ENCODE measurements at regions not wholly inside any gene's neighbourhood (a gene's known extent, or its start where the extent isn't known, plus 50 kb on each side); places are given as distances from the start of the nearest gene placed in this dataset.
"Not testable (repeated sequence)": the region's sequence is repeated elsewhere in the genome, so short reads cannot be mapped to it uniquely, and the experiment has no call there.

- Histone ChIP-seq H3K9ac (ENCODE audit: low read depth in 1 of 2, low read length in 2 of 2) (no peak overlapping the region), H3K9me3 (ENCODE audit: control insufficient read depth in 2 of 2, low read length in 2 of 2) (no peaks in the 10 kb centered on the region), H3K36me3 (ENCODE audit: control insufficient read depth in 2 of 2, insufficient read depth in 2 of 2, low read length in 2 of 2) (no peaks in the 10 kb centered on the region)
These were observed 434.0 kb upstream of the NR5A2 start for GRCh38 chr1:199593475-199593874.

GRCh38 chr1:199596448-199596847, 431.1 kb upstream of the NR5A2 start:
- not testable (repeated sequence) for H3K27me3 ChIP-seq (ENCODE audit: control insufficient read depth in 2 of 2, insufficient read depth in 2 of 2, low read length in 2 of 2); H3K9me3 ChIP-seq (ENCODE audit: control insufficient read depth in 2 of 2, low read length in 2 of 2); H3K4me3 ChIP-seq (ENCODE audit: low read length in 2 of 2); H3K9ac ChIP-seq (ENCODE audit: low read depth in 1 of 2, low read length in 2 of 2); H3K36me3 ChIP-seq (ENCODE audit: control insufficient read depth in 2 of 2, insufficient read depth in 2 of 2, low read length in 2 of 2); H3K4me1 ChIP-seq (ENCODE audit: control insufficient read depth in 2 of 2, insufficient read depth in 2 of 2, low read length in 2 of 2); H3K27ac ChIP-seq (ENCODE audit: low read depth in 2 of 2, low read length in 2 of 2)

More at GRCh38 chr1:199593475-199593874, 434.0 kb upstream of the NR5A2 start:
- H3K4me1 ChIP-seq (ENCODE audit: control insufficient read depth in 2 of 2, insufficient read depth in 2 of 2, low read length in 2 of 2), result no peaks in the 10 kb centered on the region
- no peaks in the 10 kb centered on the region for H3K27me3 ChIP-seq (ENCODE audit: control insufficient read depth in 2 of 2, insufficient read depth in 2 of 2, low read length in 2 of 2)
- H3K4me3 ChIP-seq (ENCODE audit: low read length in 2 of 2), result no peak overlapping the region
- no peak overlapping the region for H3K27ac ChIP-seq (ENCODE audit: low read depth in 2 of 2, low read length in 2 of 2)

GRCh38 chr1:199597152-199597551, 430.4 kb upstream of the NR5A2 start:
- H3K27me3 ChIP-seq (ENCODE audit: control insufficient read depth in 2 of 2, insufficient read depth in 2 of 2, low read length in 2 of 2), result no peaks in the 10 kb centered on the region
- no peaks in the 10 kb centered on the region for H3K9me3 ChIP-seq (ENCODE audit: control insufficient read depth in 2 of 2, low read length in 2 of 2)
- no peaks in the 10 kb centered on the region for H3K4me1 ChIP-seq (ENCODE audit: control insufficient read depth in 2 of 2, insufficient read depth in 2 of 2, low read length in 2 of 2)
- H3K4me3 ChIP-seq (ENCODE audit: low read length in 2 of 2), result no peak overlapping the region
- no peaks in the 10 kb centered on the region for H3K36me3 ChIP-seq (ENCODE audit: control insufficient read depth in 2 of 2, insufficient read depth in 2 of 2, low read length in 2 of 2)
- no peak overlapping the region for H3K27ac ChIP-seq (ENCODE audit: low read depth in 2 of 2, low read length in 2 of 2)
- H3K9ac ChIP-seq (ENCODE audit: low read depth in 1 of 2, low read length in 2 of 2), result no peak overlapping the region

- H3K9ac ChIP-seq (ENCODE audit: low read depth in 1 of 2, low read length in 2 of 2), result no peak overlapping the region
- H3K27ac ChIP-seq (ENCODE audit: low read depth in 2 of 2, low read length in 2 of 2), result no peak overlapping the region
- no peaks in the 10 kb centered on the region for H3K27me3 ChIP-seq (ENCODE audit: control insufficient read depth in 2 of 2, insufficient read depth in 2 of 2, low read length in 2 of 2)
- H3K9me3 ChIP-seq (ENCODE audit: control insufficient read depth in 2 of 2, low read length in 2 of 2), result no peaks in the 10 kb centered on the region
- no peaks in the 10 kb centered on the region for H3K4me1 ChIP-seq (ENCODE audit: control insufficient read depth in 2 of 2, insufficient read depth in 2 of 2, low read length in 2 of 2)
- H3K4me3 ChIP-seq (ENCODE audit: low read length in 2 of 2), result no peak overlapping the region
- H3K36me3 ChIP-seq (ENCODE audit: control insufficient read depth in 2 of 2, insufficient read depth in 2 of 2, low read length in 2 of 2), result no peaks in the 10 kb centered on the region
These were observed 419.1 kb upstream of the NR5A2 start for GRCh38 chr1:199608414-199608813.

GRCh38 chr1:199612976-199613774, 414.3 kb upstream of the NR5A2 start:
- no peak overlapping the region for H3K9ac ChIP-seq (ENCODE audit: low read depth in 1 of 2, low read length in 2 of 2)
- no peak overlapping the region for H3K27ac ChIP-seq (ENCODE audit: low read depth in 2 of 2, low read length in 2 of 2)
- H3K36me3 ChIP-seq (ENCODE audit: control insufficient read depth in 2 of 2, insufficient read depth in 2 of 2, low read length in 2 of 2), result no peaks in the 10 kb centered on the region
- H3K9me3 ChIP-seq (ENCODE audit: control insufficient read depth in 2 of 2, low read length in 2 of 2), result no peaks in the 10 kb centered on the region
- no peaks in the 10 kb centered on the region for H3K27me3 ChIP-seq (ENCODE audit: control insufficient read depth in 2 of 2, insufficient read depth in 2 of 2, low read length in 2 of 2)
- H3K4me1 ChIP-seq (ENCODE audit: control insufficient read depth in 2 of 2, insufficient read depth in 2 of 2, low read length in 2 of 2), result no peaks in the 10 kb centered on the region
- no peak overlapping the region for H3K4me3 ChIP-seq (ENCODE audit: low read length in 2 of 2)

GRCh38 chr1:199616947-199617346, 410.6 kb upstream of the NR5A2 start:
- Histone ChIP-seq H3K4me3 (ENCODE audit: low read length in 2 of 2) (no peak overlapping the region), H3K27ac (ENCODE audit: low read depth in 2 of 2, low read length in 2 of 2) (no peak overlapping the region), H3K27me3 (ENCODE audit: control insufficient read depth in 2 of 2, insufficient read depth in 2 of 2, low read length in 2 of 2) (no peaks in the 10 kb centered on the region), H3K36me3 (ENCODE audit: control insufficient read depth in 2 of 2, insufficient read depth in 2 of 2, low read length in 2 of 2) (no peaks in the 10 kb centered on the region), H3K4me1 (ENCODE audit: control insufficient read depth in 2 of 2, insufficient read depth in 2 of 2, low read length in 2 of 2) (no peaks in the 10 kb centered on the region), H3K9me3 (ENCODE audit: control insufficient read depth in 2 of 2, low read length in 2 of 2) (no peaks in the 10 kb centered on the region), H3K9ac (ENCODE audit: low read depth in 1 of 2, low read length in 2 of 2) (no peak overlapping the region)

GRCh38 chr1:199619223-199619622, 408.3 kb upstream of the NR5A2 start:
- Histone ChIP-seq H3K27ac (ENCODE audit: low read depth in 2 of 2, low read length in 2 of 2) (no peak overlapping the region), H3K4me1 (ENCODE audit: control insufficient read depth in 2 of 2, insufficient read depth in 2 of 2, low read length in 2 of 2) (no peaks in the 10 kb centered on the region)

GRCh38 chr1:199626228-199626627, 401.3 kb upstream of the NR5A2 start:
- not testable (repeated sequence) for H3K9ac ChIP-seq (ENCODE audit: low read depth in 1 of 2, low read length in 2 of 2); H3K36me3 ChIP-seq (ENCODE audit: control insufficient read depth in 2 of 2, insufficient read depth in 2 of 2, low read length in 2 of 2); H3K4me3 ChIP-seq (ENCODE audit: low read length in 2 of 2)

More at GRCh38 chr1:199619223-199619622, 408.3 kb upstream of the NR5A2 start:
- Histone ChIP-seq H3K9me3 (ENCODE audit: control insufficient read depth in 2 of 2, low read length in 2 of 2) (no peaks in the 10 kb centered on the region), H3K9ac (ENCODE audit: low read depth in 1 of 2, low read length in 2 of 2) (no peak overlapping the region), H3K4me3 (ENCODE audit: low read length in 2 of 2) (no peak overlapping the region), H3K27me3 (ENCODE audit: control insufficient read depth in 2 of 2, insufficient read depth in 2 of 2, low read length in 2 of 2) (no peaks in the 10 kb centered on the region), H3K36me3 (ENCODE audit: control insufficient read depth in 2 of 2, insufficient read depth in 2 of 2, low read length in 2 of 2) (no peaks in the 10 kb centered on the region)

GRCh38 chr1:199629624-199630023, 397.9 kb upstream of the NR5A2 start:
- Histone ChIP-seq H3K4me1 (ENCODE audit: control insufficient read depth in 2 of 2, insufficient read depth in 2 of 2, low read length in 2 of 2) (no peaks in the 10 kb centered on the region), H3K9ac (ENCODE audit: low read depth in 1 of 2, low read length in 2 of 2) (no peak overlapping the region)

More at GRCh38 chr1:199626228-199626627, 401.3 kb upstream of the NR5A2 start:
- H3K27ac ChIP-seq (ENCODE audit: low read depth in 2 of 2, low read length in 2 of 2); H3K27me3 ChIP-seq (ENCODE audit: control insufficient read depth in 2 of 2, insufficient read depth in 2 of 2, low read length in 2 of 2); H3K9me3 ChIP-seq (ENCODE audit: control insufficient read depth in 2 of 2, low read length in 2 of 2); H3K4me1 ChIP-seq (ENCODE audit: control insufficient read depth in 2 of 2, insufficient read depth in 2 of 2, low read length in 2 of 2): not testable (repeated sequence)

GRCh38 chr1:199639453-199639852, 388.1 kb upstream of the NR5A2 start:
- no peaks in the 10 kb centered on the region for H3K27me3 ChIP-seq (ENCODE audit: control insufficient read depth in 2 of 2, insufficient read depth in 2 of 2, low read length in 2 of 2)
- H3K9ac ChIP-seq (ENCODE audit: low read depth in 1 of 2, low read length in 2 of 2), result no peak overlapping the region
- H3K36me3 ChIP-seq (ENCODE audit: control insufficient read depth in 2 of 2, insufficient read depth in 2 of 2, low read length in 2 of 2), result no peaks in the 10 kb centered on the region
- no peaks in the 10 kb centered on the region for H3K9me3 ChIP-seq (ENCODE audit: control insufficient read depth in 2 of 2, low read length in 2 of 2)
- no peak overlapping the region for H3K4me3 ChIP-seq (ENCODE audit: low read length in 2 of 2)
- H3K27ac ChIP-seq (ENCODE audit: low read depth in 2 of 2, low read length in 2 of 2), result no peak overlapping the region
- H3K4me1 ChIP-seq (ENCODE audit: control insufficient read depth in 2 of 2, insufficient read depth in 2 of 2, low read length in 2 of 2), result no peaks in the 10 kb centered on the region

More at GRCh38 chr1:199629624-199630023, 397.9 kb upstream of the NR5A2 start:
- H3K27me3 ChIP-seq (ENCODE audit: control insufficient read depth in 2 of 2, insufficient read depth in 2 of 2, low read length in 2 of 2), result no peaks in the 10 kb centered on the region
- H3K4me3 ChIP-seq (ENCODE audit: low read length in 2 of 2), result no peak overlapping the region
- no peaks in the 10 kb centered on the region for H3K9me3 ChIP-seq (ENCODE audit: control insufficient read depth in 2 of 2, low read length in 2 of 2)
- no peaks in the 10 kb centered on the region for H3K36me3 ChIP-seq (ENCODE audit: control insufficient read depth in 2 of 2, insufficient read depth in 2 of 2, low read length in 2 of 2)
- H3K27ac ChIP-seq (ENCODE audit: low read depth in 2 of 2, low read length in 2 of 2), result no peak overlapping the region

Measured in mucosa of rectum (tissue), 2 donors.